GM12878 (cell line): ENCODE measurements at regions not wholly inside any gene's neighbourhood (a gene's known extent, or its start where the extent isn't known, plus 50 kb on each side); places are given as distances from the start of the nearest gene placed in this dataset.

ENCODE experiments used
- ATAC-seq: fragments of 200-7000 bp; cut with Tn5 transposase; 3 replicates; pipeline ENCODE4 v1.9.1; 2020; ENCODE audit warnings: mild to moderate bottlenecking, moderate library complexity
- BruUV-seq: library from RNA; stranded (reverse); fragments of 400-500 nt; replicated peaks from 2 replicates; lab custom pipeline; 2021; lab: Mats Ljungman, UMichigan
- CTCF ChIA-PET: fragments of 300-600 bp; sonication (Branson Sonifier 250); formaldehyde crosslinking; extraction: SDS; loops from one replicate; lab custom pipeline; 2021; ENCODE audit warnings: inconsistent platforms; lab: Yijun Ruan, JAX
- POLR2A ChIA-PET: fragments of 350-600 bp; formaldehyde crosslinking; extraction: SDS; loops from one replicate; lab custom pipeline; 2021; ENCODE audit warnings: inconsistent platforms; lab: Charles Lee
- RAD21 ChIA-PET: fragments of 300-600 bp; sonication (Branson Sonifier 250); formaldehyde crosslinking; loops from one replicate; lab custom pipeline; 2023; ENCODE audit warnings: antibody characterized with exemption; ENCODE audit not compliant: unreplicated experiment; lab: Charles Lee
- SMC1A ChIA-PET: fragments of 300-600 bp; sonication (Branson Sonifier 250); formaldehyde crosslinking; loops from one replicate; lab custom pipeline; 2023; ENCODE audit not compliant: unreplicated experiment, uncharacterized antibody; lab: Charles Lee
- DNase-seq: peaks from one replicate; pipeline ENCODE4 v3.0.0-alpha.2; 2011; ENCODE audit warnings: low read depth, low spot score
- FAIRE-seq: peaks from 3 replicates; lab custom pipeline; 2011; peaks lifted over from hg19 to GRCh38; lab: Jason Lieb, UNC
- H2AFZ ChIP-seq: 2 replicates; pipeline ENCODE4 v1.6.0; 2011; ENCODE audit warnings: low read depth, low read length, control low read depth; ENCODE audit not compliant: control insufficient read depth
- H3K27ac ChIP-seq: 2 replicates; pipeline ENCODE4 v1.5.1; 2011; ENCODE audit warnings: control low read depth; ENCODE audit not compliant: control insufficient read depth, insufficient read depth
- H3K27me3 ChIP-seq, 2 experiments: replicated peaks in 1 of 2; 2 replicates each; pipeline versions ENCODE4 v1.6.0 to v1.6.1; 2011; ENCODE audit warnings: low read length in 1 of 2; ENCODE audit not compliant: control insufficient read depth in 2 of 2, insufficient read depth in 2 of 2
- H3K36me3 ChIP-seq, 2 experiments: 2 replicates each; pipeline ENCODE4 v1.5.1; 2011; ENCODE audit warnings: low read length in 1 of 2; ENCODE audit not compliant: control insufficient read depth in 2 of 2, insufficient read depth in 2 of 2
- H3K4me1 ChIP-seq: 2 replicates; pipeline ENCODE4 v1.6.1; 2011; ENCODE audit warnings: mild to moderate bottlenecking, low read length, moderate library complexity, mixed read lengths; ENCODE audit not compliant: control insufficient read depth, insufficient read depth
- H3K4me2 ChIP-seq: 2 replicates; pipeline ENCODE4 v1.6.0; 2011; ENCODE audit warnings: control low read depth; ENCODE audit not compliant: control insufficient read depth, insufficient read depth
- H3K4me3 ChIP-seq: fragments of 200-600 bp; sonication (generic); 2 replicates; pipeline ENCODE4 v1.5.1; 2016
- H3K79me2 ChIP-seq: 2 replicates; pipeline ENCODE4 v1.6.0; 2011; ENCODE audit warnings: low read length; ENCODE audit not compliant: control insufficient read depth, insufficient read depth
- H3K9ac ChIP-seq: 2 replicates; pipeline ENCODE4 v1.8.0; 2011; ENCODE audit warnings: low read length, control low read depth, mixed read lengths; ENCODE audit not compliant: control insufficient read depth, insufficient read depth
- H3K9me3 ChIP-seq: replicated peaks from 3 replicates; pipeline ENCODE4 v1.5.1; 2011; ENCODE audit warnings: mild to moderate bottlenecking, low read length; ENCODE audit not compliant: control insufficient read depth, insufficient read depth
- H4K20me1 ChIP-seq: 2 replicates; pipeline ENCODE4 v1.6.0; 2011; ENCODE audit not compliant: control insufficient read depth, insufficient read depth
- EGR1 ChIP-seq, 2 experiments: IDR thresholded peaks; 1 replicate in 1 of 2; 2 replicates in 1 of 2; pipeline ENCODE4 v1.6.1; 2011 to 2012; ENCODE audit warnings: low read depth in 2 of 2, low read length in 2 of 2, borderline replicate concordance in 1 of 2, mild to moderate bottlenecking in 1 of 2, moderate library complexity in 1 of 2
- FOS ChIP-seq: IDR thresholded peaks from 3 replicates; pipeline ENCODE4 v1.6.1; 2011; ENCODE audit warnings: borderline replicate concordance; ENCODE audit not compliant: insufficient read length; ENCODE audit errors: extremely low read depth
- FOXM1 ChIP-seq: IDR thresholded peaks from 2 replicates; pipeline ENCODE4 v1.6.1; 2012; ENCODE audit warnings: low read depth, mild to moderate bottlenecking, inconsistent platforms, low read length, moderate library complexity
- IKZF1 ChIP-seq: fragments of 450-650 bp; conservative IDR thresholded peaks from 2 replicates; pipeline ENCODE4 v1.6.1; 2017; ENCODE audit warnings: antibody characterized with exemption, mild to moderate bottlenecking
- MEF2A ChIP-seq: IDR thresholded peaks from 2 replicates; pipeline ENCODE4 v1.6.1; 2011; ENCODE audit warnings: low read depth, mild to moderate bottlenecking, low read length, moderate library complexity; ENCODE audit not compliant: insufficient read depth
- RBBP5 ChIP-seq: fragments of 200-600 bp; sonication (generic); conservative IDR thresholded peaks from 2 replicates; pipeline ENCODE4 v1.6.1; 2016
- SMAD1 ChIP-seq: fragments of 450-650 bp; IDR thresholded peaks from 2 replicates; pipeline ENCODE4 v1.6.1; 2018; ENCODE audit warnings: mild to moderate bottlenecking, low read depth; ENCODE audit not compliant: partially characterized antibody
- SMAD5 ChIP-seq: IDR thresholded peaks from 2 replicates; pipeline ENCODE4 v1.6.1; 2016; ENCODE audit warnings: antibody characterized with exemption, low read depth
- SMARCA5 ChIP-seq: fragments of 450-650 bp; IDR thresholded peaks from 2 replicates; pipeline ENCODE4 v1.6.1; 2017; ENCODE audit warnings: mild to moderate bottlenecking
- in situ Hi-C: fragments of 300-500 bp; cut with MboI; formaldehyde crosslinking; loops from 9 replicates; pipeline ENCODE4 v1.14.3; 2018; ENCODE audit warnings: mixed read lengths
- intact Hi-C: fragments of 100-400 bp; cut with micrococcal nuclease; formaldehyde crosslinking; loops from one replicate; pipeline ENCODE4 v1.14.2; 2022; ENCODE audit not compliant: unreplicated experiment
- TF ChIP-seq, protein P1 (sequence below): IDR thresholded peaks from 2 replicates; pipeline ENCODE4 v1.6.1; 2012; ENCODE audit warnings: low read depth, low read length, improper control_type of control experiment
- TF ChIP-seq, protein P2 (sequence below): fragments of 450-650 bp; IDR thresholded peaks from 2 replicates; pipeline ENCODE4 v1.6.1; 2016; ENCODE audit warnings: mild to moderate bottlenecking

DNA sequence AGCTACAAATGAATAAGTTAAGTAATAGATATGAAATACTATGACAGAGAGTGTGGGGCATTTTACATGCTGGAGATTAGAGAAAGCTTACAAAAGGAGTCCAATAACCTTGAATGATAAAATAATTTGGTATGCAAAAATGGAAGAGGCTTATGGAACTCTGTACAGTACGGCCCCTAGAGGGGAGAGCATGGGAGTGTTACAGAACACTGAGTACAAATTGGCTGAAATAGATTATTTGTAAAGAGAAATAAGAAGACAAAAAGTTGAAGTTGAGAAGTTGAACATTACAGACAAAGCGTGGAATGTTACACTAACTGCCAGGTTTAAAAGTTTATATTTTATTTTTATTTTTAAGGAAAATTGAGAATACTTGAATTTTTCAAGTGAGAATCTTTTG lies 192.1 kb upstream of the DOK6 start (continued):
- TF ChIP-seq MEF2A (no peak), FOS (no peak), SMAD5 (no peak), FOXM1 (no peak), SMAD1 (no peak), IKZF1 (no peak), RBBP5 (no peak)

DNA sequence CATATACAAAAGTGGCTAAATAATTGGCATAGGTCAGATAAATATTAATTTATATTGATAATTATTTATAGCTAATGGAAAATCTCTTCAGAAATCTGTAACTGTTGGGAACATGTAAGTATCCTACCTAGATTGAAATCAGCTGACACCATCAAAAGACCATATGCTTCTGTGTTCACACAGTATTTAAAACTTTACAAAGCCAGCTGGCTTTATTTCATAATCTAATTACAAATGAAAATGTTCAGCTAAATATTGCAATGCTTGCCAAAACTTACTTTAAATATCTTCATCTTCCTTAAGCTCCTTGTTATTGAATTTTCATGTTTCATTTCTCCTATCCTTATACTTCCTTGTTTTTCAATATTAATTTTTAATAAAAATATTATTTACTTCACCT lies 190.9 kb upstream of the DOK6 start:
- no TSS peak for BruUV-seq
- no peaks in the 10 kb centered on the region for H3K79me2 ChIP-seq
- H3K36me3 ChIP-seq = no peaks in the 10 kb centered on the region
- RAD21 ChIA-PET = interaction anchor here (0.6 kb wide), 1 partner anchor 35 kb away, joined by 3 read pairs; no protein-coding TSS in a partner anchor
- H3K4me3 ChIP-seq = no peak overlapping the region
- H3K9ac ChIP-seq = no peak overlapping the region
- no peaks in the 10 kb centered on the region for H4K20me1 ChIP-seq
- no peaks in the 10 kb centered on the region for H3K27me3 ChIP-seq
- no peak overlapping the region for H2AFZ ChIP-seq
- in situ Hi-C loops = no loop called here
- CTCF ChIA-PET = no interaction called here
- no peak for DNase-seq
- POLR2A ChIA-PET = no interaction called here
- no peak for ATAC-seq
- TF ChIP-seq EGR1 (IDR thresholded peaks at IDR 0.05; ENCODE audit: borderline replicate concordance in 1 of 2, low read depth in 2 of 2, low read length in 2 of 2) (no peak), SMARCA5 (no peak)
- TF ChIP-seq, protein P1, sequence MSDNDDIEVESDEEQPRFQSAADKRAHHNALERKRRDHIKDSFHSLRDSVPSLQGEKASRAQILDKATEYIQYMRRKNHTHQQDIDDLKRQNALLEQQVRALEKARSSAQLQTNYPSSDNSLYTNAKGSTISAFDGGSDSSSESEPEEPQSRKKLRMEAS = no peak
- TF ChIP-seq, protein P2, sequence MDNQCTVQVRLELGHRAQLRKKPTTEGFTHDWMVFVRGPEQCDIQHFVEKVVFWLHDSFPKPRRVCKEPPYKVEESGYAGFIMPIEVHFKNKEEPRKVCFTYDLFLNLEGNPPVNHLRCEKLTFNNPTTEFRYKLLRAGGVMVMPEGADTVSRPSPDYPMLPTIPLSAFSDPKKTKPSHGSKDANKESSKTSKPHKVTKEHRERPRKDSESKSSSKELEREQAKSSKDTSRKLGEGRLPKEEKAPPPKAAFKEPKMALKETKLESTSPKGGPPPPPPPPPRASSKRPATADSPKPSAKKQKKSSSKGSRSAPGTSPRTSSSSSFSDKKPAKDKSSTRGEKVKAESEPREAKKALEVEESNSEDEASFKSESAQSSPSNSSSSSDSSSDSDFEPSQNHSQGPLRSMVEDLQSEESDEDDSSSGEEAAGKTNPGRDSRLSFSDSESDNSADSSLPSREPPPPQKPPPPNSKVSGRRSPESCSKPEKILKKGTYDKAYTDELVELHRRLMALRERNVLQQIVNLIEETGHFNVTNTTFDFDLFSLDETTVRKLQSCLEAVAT = no peak
- no peak overlapping the region for H3K4me2 ChIP-seq
- SMC1A ChIA-PET = interaction anchor here (0.6 to 0.9 kb wide), 2 partner anchors 23 to 449 kb away, joined by 3 read pairs; no protein-coding TSS in a partner anchor
- intact Hi-C loops = no loop called here
- H3K9me3 ChIP-seq = no peaks in the 10 kb centered on the region
- no peak for FAIRE-seq
- no peaks in the 10 kb centered on the region for H3K4me1 ChIP-seq
- H3K27ac ChIP-seq = no peak overlapping the region
